Stimulated activated naive CD8-positive, alpha-beta T cell treated with anti-CD3 and anti-CD28 coated beads, Interleukin-15, amount 100 ng/mL, for 72 hours (primary cell): ENCODE measurements at regions not wholly inside any gene's neighbourhood (a gene's known extent, or its start where the extent isn't known, plus 50 kb on each side); places are given as distances from the start of the nearest gene placed in this dataset.
A peak's percentile ranks its signal among the peaks of the same experiment; 100 is the strongest.
"Not testable (repeated sequence)": the region's sequence is repeated elsewhere in the genome, so short reads cannot be mapped to it uniquely, and the experiment has no call there.

ENCODE experiments used
- ATAC-seq: fragments of 150-1000 bp; cut with Tn5 transposase; 2 replicates; pipeline ENCODE4 v1.10.0; 2021; ENCODE audit warnings: mild to moderate bottlenecking, moderate library complexity
- DNase-seq, 2 donors: peaks; one replicate each; pipeline ENCODE4 v3.0.0; 2021 to 2022
- H3K27ac Mint-ChIP-seq, 2 donors: one replicate each; pipeline ENCODE4 v1.8.0; 2022; ENCODE audit warnings: mild to moderate bottlenecking in 2 of 2, mixed read lengths in 2 of 2, moderate library complexity in 2 of 2
- H3K27me3 Mint-ChIP-seq: one replicate; pipeline ENCODE4 v1.8.0; 2022; ENCODE audit warnings: mixed read lengths
- H3K4me1 Mint-ChIP-seq: one replicate; pipeline ENCODE4 v1.8.0; 2022; ENCODE audit warnings: mild to moderate bottlenecking, mixed read lengths
- H3K4me3 Mint-ChIP-seq, 2 donors: one replicate each; pipeline ENCODE4 v1.8.0; 2022; ENCODE audit warnings: mild to moderate bottlenecking in 2 of 2, mixed read lengths in 2 of 2, moderate library complexity in 1 of 2
- H3K9me3 Mint-ChIP-seq, 2 donors: one replicate each; pipeline ENCODE4 v1.8.0; 2022; ENCODE audit warnings: mixed read lengths in 2 of 2

- Mint-ChIP-seq H3K27ac (no peak overlapping the region), H3K4me3 (no peak overlapping the region), H3K4me1 (no peaks in the 10 kb centered on the region), H3K27me3 (no peaks in the 10 kb centered on the region), H3K9me3 (no peaks in the 10 kb centered on the region)
- DNase-seq (no peak), ATAC-seq (no peak)
These were observed 63.1 kb upstream of the VASH1 start for GRCh38 chr14:76698191-76698590.

- DNase-seq (no peak), ATAC-seq (no peak)
- H3K4me3 Mint-ChIP-seq = no peak overlapping the region
- no peak overlapping the region for H3K27ac Mint-ChIP-seq
- H3K27me3 Mint-ChIP-seq = no peaks in the 10 kb centered on the region
- H3K9me3 Mint-ChIP-seq = no peaks in the 10 kb centered on the region
- H3K4me1 Mint-ChIP-seq = no peaks in the 10 kb centered on the region
These were observed 62.6 kb upstream of the VASH1 start for GRCh38 chr14:76698631-76699030.

- Mint-ChIP-seq H3K27ac (no peak overlapping the region), H3K4me1 (no peaks in the 10 kb centered on the region), H3K4me3 (no peak overlapping the region), H3K27me3 (no peaks in the 10 kb centered on the region), H3K9me3 (no peaks in the 10 kb centered on the region)
- DNase-seq (no peak), ATAC-seq (no peak)
These were observed 61.9 kb upstream of the VASH1 start for GRCh38 chr14:76699209-76699938.

- Mint-ChIP-seq H3K4me3 (no peak overlapping the region), H3K9me3 (no peaks in the 10 kb centered on the region), H3K27me3 (peaks cover 1% of the 10 kb centered on the region), H3K4me1 (no peaks in the 10 kb centered on the region), H3K27ac (no peak overlapping the region)
- ATAC-seq (no peak), DNase-seq (no peak)
These were observed 61.2 kb upstream of the VASH1 start for GRCh38 chr14:76699939-76700590.

- Mint-ChIP-seq H3K4me3 (no peak overlapping the region), H3K27ac (no peak overlapping the region), H3K9me3 (no peaks in the 10 kb centered on the region), H3K27me3 (peaks cover 7% of the 10 kb centered on the region), H3K4me1 (no peaks in the 10 kb centered on the region)
- no peak for ATAC-seq
- DNase-seq = no peak
These were observed 59.8 kb upstream of the VASH1 start for GRCh38 chr14:76701436-76701835.

- no peaks in the 10 kb centered on the region for H3K4me1 Mint-ChIP-seq
- peaks cover 7% of the 10 kb centered on the region for H3K27me3 Mint-ChIP-seq
- no peak for DNase-seq
- no peak for ATAC-seq
- no peaks in the 10 kb centered on the region for H3K9me3 Mint-ChIP-seq
- H3K4me3 Mint-ChIP-seq = no peak overlapping the region
- no peak overlapping the region for H3K27ac Mint-ChIP-seq
These were observed 59.3 kb upstream of the VASH1 start for GRCh38 chr14:76701981-76702380.

GRCh38 chr14:76705214-76705613 is 56.1 kb upstream of the VASH1 start:
- Mint-ChIP-seq H3K9me3 (no peaks in the 10 kb centered on the region), H3K27ac (peak overlapping the region in 1 of 2 donors; percentile 11), H3K4me3 (no peak overlapping the region), H3K4me1 (no peaks in the 10 kb centered on the region), H3K27me3 (peaks cover 7% of the 10 kb centered on the region)
- ATAC-seq (no peak), DNase-seq (no peak)

GRCh38 chr14:76706207-76706606 is 55.1 kb upstream of the VASH1 start:
- H3K27me3 Mint-ChIP-seq = peaks cover 14% of the 10 kb centered on the region
- H3K4me1 Mint-ChIP-seq, H3K9me3 Mint-ChIP-seq, H3K4me3 Mint-ChIP-seq, ATAC-seq, DNase-seq, H3K27ac Mint-ChIP-seq: not testable (repeated sequence)

GRCh38 chr14:76706811-76707210 is 54.5 kb upstream of the VASH1 start:
- Mint-ChIP-seq H3K4me3 (no peak overlapping the region), H3K9me3 (no peaks in the 10 kb centered on the region), H3K27ac (no peak overlapping the region), H3K4me1 (no peaks in the 10 kb centered on the region), H3K27me3 (peaks cover 14% of the 10 kb centered on the region)
- ATAC-seq = no peak
- no peak for DNase-seq

- Mint-ChIP-seq H3K27me3 (peaks cover 14% of the 10 kb centered on the region), H3K27ac (no peak overlapping the region), H3K9me3 (no peaks in the 10 kb centered on the region), H3K4me1 (no peaks in the 10 kb centered on the region), H3K4me3 (no peak overlapping the region)
- ATAC-seq (no peak), DNase-seq (no peak)
These were observed 53.2 kb upstream of the VASH1 start for GRCh38 chr14:76708028-76708427.

GRCh38 chr14:76708771-76709170 is 52.5 kb upstream of the VASH1 start:
- no peak for ATAC-seq
- H3K27ac Mint-ChIP-seq = no peak overlapping the region
- DNase-seq = no peak
- peaks cover 22% of the 10 kb centered on the region for H3K27me3 Mint-ChIP-seq
- H3K4me1 Mint-ChIP-seq = no peaks in the 10 kb centered on the region
- no peak overlapping the region for H3K4me3 Mint-ChIP-seq
- no peaks in the 10 kb centered on the region for H3K9me3 Mint-ChIP-seq

- no peaks in the 10 kb centered on the region for H3K9me3 Mint-ChIP-seq
- DNase-seq (peak in 1 of 2 donors; percentile 10), ATAC-seq (no peak)
- no peaks in the 10 kb centered on the region for H3K4me1 Mint-ChIP-seq
- peaks cover 22% of the 10 kb centered on the region for H3K27me3 Mint-ChIP-seq
- H3K27ac Mint-ChIP-seq = no peak overlapping the region
- H3K4me3 Mint-ChIP-seq = no peak overlapping the region
These were observed 50.9 kb upstream of the VASH1 start for GRCh38 chr14:76710056-76711010.
